SK-N-SH treated with all-trans-retinoic acid at 6 μM for 48 hours (cell line): ENCODE measurements at regions not wholly inside any gene's neighbourhood (a gene's known extent, or its start where the extent isn't known, plus 50 kb on each side); places are given as distances from the start of the nearest gene placed in this dataset.

Source experiments
- ESRRG ChIP-seq: fragments of 250-450 bp; sonication (Bioruptor Pico); IDR thresholded peaks from 2 replicates; pipeline ENCODE4 v1.6.1; 2021; ENCODE audit warnings: mild to moderate bottlenecking
- GLIS3 ChIP-seq: fragments of 250-450 bp; sonication (Bioruptor Pico); IDR thresholded peaks from 2 replicates; pipeline ENCODE4 v1.5.0; 2020; ENCODE audit warnings: mild to moderate bottlenecking, moderate library complexity
- PPARA ChIP-seq: fragments of 250-450 bp; sonication (Bioruptor Pico); IDR thresholded peaks from 2 replicates; pipeline ENCODE4 v1.5.0; 2020; ENCODE audit warnings: mild to moderate bottlenecking, borderline replicate concordance
- ZC3H10 ChIP-seq: fragments of 250-450 bp; sonication (Bioruptor Pico); IDR thresholded peaks from 2 replicates; pipeline ENCODE4 v1.5.1; 2021; ENCODE audit warnings: mild to moderate bottlenecking, moderate library complexity
- ZFP3 ChIP-seq: fragments of 250-450 bp; sonication (Bioruptor Pico); IDR thresholded peaks from 2 replicates; pipeline ENCODE4 v1.5.0; 2020; ENCODE audit warnings: mild to moderate bottlenecking, moderate library complexity
- ZFP30 ChIP-seq: fragments of 450-650 bp; formaldehyde crosslinking; IDR thresholded peaks from 2 replicates; pipeline ENCODE4 v1.5.0; 2022; ENCODE audit warnings: mild to moderate bottlenecking, moderate library complexity
- ZNF565 ChIP-seq: fragments of 450-650 bp; formaldehyde crosslinking; conservative IDR thresholded peaks from 2 replicates; pipeline ENCODE4 v1.5.0; 2020; ENCODE audit warnings: low read depth, mild to moderate bottlenecking, moderate library complexity
- ZNF70 ChIP-seq: fragments of 450-650 bp; formaldehyde crosslinking; IDR thresholded peaks from 2 replicates; pipeline ENCODE4 v1.5.0; 2020; ENCODE audit warnings: mild to moderate bottlenecking, moderate library complexity
- TF ChIP-seq, protein P1 (sequence below): fragments of 250-450 bp; sonication (Bioruptor Pico); IDR thresholded peaks from 2 replicates; pipeline ENCODE4 v1.8.0; 2020; ENCODE audit warnings: mild to moderate bottlenecking, moderate library complexity, borderline replicate concordance
- TF ChIP-seq, protein P2 (sequence below): fragments of 250-450 bp; sonication (Bioruptor Pico); IDR thresholded peaks from 2 replicates; pipeline ENCODE4 v1.5.0; 2020; ENCODE audit warnings: mild to moderate bottlenecking, moderate library complexity
- TF ChIP-seq, protein P3 (sequence below): fragments of 250-450 bp; sonication (Bioruptor Pico); IDR thresholded peaks from 2 replicates; pipeline ENCODE4 v1.8.0; 2021; ENCODE audit warnings: low read depth, mild to moderate bottlenecking, moderate library complexity, borderline replicate concordance
- TF ChIP-seq, protein P4 (sequence below): fragments of 250-450 bp; sonication (Bioruptor Pico); IDR thresholded peaks from 2 replicates; pipeline ENCODE4 v1.5.1; 2021; ENCODE audit warnings: mild to moderate bottlenecking, moderate library complexity

DNA sequence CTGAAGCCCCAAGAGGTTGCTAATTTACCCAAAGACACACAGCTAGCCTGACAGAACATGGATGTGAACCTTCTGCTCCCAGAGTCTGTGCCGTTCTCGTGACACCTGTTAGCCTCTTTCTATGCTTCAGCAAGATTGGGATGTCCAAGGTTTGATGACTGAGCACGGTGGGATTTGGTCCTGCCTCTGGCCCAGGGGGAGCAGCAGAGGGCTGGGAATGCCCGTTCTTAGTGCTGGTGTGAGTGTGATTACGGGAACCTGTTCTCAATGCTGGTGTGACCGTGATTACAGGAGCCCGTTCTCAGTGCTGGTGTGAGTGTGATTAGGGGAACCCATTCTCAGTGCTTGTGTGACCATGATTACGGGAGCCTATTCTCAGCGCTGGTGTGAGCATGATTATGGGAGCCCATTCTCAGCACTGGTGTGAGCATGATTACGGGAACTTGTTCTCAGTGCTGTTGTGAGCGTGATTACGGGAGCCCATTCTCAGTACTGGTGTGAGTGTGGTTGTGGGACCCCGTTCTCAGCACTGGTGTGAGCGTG, 67.3 kb upstream of the SNTG2 start:
- TF ChIP-seq ZNF70: no peak
- TF ChIP-seq, protein P1, sequence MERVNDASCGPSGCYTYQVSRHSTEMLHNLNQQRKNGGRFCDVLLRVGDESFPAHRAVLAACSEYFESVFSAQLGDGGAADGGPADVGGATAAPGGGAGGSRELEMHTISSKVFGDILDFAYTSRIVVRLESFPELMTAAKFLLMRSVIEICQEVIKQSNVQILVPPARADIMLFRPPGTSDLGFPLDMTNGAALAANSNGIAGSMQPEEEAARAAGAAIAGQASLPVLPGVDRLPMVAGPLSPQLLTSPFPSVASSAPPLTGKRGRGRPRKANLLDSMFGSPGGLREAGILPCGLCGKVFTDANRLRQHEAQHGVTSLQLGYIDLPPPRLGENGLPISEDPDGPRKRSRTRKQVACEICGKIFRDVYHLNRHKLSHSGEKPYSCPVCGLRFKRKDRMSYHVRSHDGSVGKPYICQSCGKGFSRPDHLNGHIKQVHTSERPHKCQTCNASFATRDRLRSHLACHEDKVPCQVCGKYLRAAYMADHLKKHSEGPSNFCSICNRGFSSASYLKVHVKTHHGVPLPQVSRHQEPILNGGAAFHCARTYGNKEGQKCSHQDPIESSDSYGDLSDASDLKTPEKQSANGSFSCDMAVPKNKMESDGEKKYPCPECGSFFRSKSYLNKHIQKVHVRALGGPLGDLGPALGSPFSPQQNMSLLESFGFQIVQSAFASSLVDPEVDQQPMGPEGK: no peak
- no peak for TF ChIP-seq ZFP30 (CRISPR knock-in tag)
- TF ChIP-seq, protein P2, sequence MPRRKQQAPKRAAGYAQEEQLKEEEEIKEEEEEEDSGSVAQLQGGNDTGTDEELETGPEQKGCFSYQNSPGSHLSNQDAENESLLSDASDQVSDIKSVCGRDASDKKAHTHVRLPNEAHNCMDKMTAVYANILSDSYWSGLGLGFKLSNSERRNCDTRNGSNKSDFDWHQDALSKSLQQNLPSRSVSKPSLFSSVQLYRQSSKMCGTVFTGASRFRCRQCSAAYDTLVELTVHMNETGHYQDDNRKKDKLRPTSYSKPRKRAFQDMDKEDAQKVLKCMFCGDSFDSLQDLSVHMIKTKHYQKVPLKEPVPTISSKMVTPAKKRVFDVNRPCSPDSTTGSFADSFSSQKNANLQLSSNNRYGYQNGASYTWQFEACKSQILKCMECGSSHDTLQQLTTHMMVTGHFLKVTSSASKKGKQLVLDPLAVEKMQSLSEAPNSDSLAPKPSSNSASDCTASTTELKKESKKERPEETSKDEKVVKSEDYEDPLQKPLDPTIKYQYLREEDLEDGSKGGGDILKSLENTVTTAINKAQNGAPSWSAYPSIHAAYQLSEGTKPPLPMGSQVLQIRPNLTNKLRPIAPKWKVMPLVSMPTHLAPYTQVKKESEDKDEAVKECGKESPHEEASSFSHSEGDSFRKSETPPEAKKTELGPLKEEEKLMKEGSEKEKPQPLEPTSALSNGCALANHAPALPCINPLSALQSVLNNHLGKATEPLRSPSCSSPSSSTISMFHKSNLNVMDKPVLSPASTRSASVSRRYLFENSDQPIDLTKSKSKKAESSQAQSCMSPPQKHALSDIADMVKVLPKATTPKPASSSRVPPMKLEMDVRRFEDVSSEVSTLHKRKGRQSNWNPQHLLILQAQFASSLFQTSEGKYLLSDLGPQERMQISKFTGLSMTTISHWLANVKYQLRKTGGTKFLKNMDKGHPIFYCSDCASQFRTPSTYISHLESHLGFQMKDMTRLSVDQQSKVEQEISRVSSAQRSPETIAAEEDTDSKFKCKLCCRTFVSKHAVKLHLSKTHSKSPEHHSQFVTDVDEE (CRISPR knock-in tag): no peak
- no peak for TF ChIP-seq GLIS3 (CRISPR knock-in tag)
- no peak for TF ChIP-seq ZNF565 (CRISPR knock-in tag)
- TF ChIP-seq, protein P3, sequence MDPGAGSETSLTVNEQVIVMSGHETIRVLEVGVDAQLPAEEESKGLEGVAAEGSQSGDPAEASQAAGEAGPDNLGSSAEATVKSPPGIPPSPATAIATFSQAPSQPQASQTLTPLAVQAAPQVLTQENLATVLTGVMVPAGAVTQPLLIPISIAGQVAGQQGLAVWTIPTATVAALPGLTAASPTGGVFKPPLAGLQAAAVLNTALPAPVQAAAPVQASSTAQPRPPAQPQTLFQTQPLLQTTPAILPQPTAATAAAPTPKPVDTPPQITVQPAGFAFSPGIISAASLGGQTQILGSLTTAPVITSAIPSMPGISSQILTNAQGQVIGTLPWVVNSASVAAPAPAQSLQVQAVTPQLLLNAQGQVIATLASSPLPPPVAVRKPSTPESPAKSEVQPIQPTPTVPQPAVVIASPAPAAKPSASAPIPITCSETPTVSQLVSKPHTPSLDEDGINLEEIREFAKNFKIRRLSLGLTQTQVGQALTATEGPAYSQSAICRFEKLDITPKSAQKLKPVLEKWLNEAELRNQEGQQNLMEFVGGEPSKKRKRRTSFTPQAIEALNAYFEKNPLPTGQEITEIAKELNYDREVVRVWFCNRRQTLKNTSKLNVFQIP (CRISPR knock-in tag): no peak
- no peak for TF ChIP-seq ESRRG
- no peak for TF ChIP-seq ZFP3 (CRISPR knock-in tag)
- TF ChIP-seq, protein P4, sequence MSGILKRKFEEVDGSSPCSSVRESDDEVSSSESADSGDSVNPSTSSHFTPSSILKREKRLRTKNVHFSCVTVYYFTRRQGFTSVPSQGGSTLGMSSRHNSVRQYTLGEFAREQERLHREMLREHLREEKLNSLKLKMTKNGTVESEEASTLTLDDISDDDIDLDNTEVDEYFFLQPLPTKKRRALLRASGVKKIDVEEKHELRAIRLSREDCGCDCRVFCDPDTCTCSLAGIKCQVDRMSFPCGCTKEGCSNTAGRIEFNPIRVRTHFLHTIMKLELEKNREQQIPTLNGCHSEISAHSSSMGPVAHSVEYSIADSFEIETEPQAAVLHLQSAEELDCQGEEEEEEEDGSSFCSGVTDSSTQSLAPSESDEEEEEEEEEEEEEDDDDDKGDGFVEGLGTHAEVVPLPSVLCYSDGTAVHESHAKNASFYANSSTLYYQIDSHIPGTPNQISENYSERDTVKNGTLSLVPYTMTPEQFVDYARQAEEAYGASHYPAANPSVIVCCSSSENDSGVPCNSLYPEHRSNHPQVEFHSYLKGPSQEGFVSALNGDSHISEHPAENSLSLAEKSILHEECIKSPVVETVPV: no peak
- TF ChIP-seq PPARA (CRISPR knock-in tag): no peak
- no peak for TF ChIP-seq ZC3H10 (CRISPR knock-in tag)
